ENCODE measurements at regions not wholly inside any gene's neighbourhood (a gene's known extent, or its start where the extent isn't known, plus 50 kb on each side); places are given as distances from the start of the nearest gene placed in this dataset.

DNA sequence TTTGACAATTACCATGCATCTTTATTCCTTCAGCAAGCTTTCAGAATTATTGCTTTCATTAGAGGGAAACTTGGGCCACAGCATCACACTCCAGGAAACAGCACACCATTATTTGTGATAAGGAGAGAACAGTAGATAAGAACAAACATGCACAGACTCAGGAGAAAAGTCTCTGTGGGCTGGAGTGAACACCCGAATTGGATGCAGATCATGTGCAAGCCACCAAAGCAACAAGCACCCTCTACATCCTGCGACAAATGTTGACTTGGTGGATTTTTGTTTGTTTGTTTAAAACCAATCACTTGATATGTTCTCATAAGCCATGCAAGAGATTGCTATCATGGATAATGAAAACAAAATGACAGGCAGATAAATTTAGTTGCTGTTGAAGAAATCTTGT lies 67.7 kb upstream of the ZFP64 start:
- H3K36me3 ChIP-seq (ENCODE audit: insufficient read depth, low read length) = no peaks in the 10 kb centered on the region
- ChIA-PET POLR2A (interaction anchor here (0.7 kb wide), 2 partner anchors 25 to 1847 kb away, joined by 3 read pairs; no protein-coding TSS in a partner anchor), CTCF (ENCODE audit: unreplicated experiment) (no interaction called here)
- no peaks in the 10 kb centered on the region for H3K9me2 ChIP-seq (ENCODE audit: insufficient read depth, low read length)
- no peaks in the 10 kb centered on the region for H3K4me1 ChIP-seq (ENCODE audit: insufficient read depth, low read length, poor library complexity, severe bottlenecking)
- H3K4me2 ChIP-seq (ENCODE audit: low read length) = no peak overlapping the region
- no peak for TF ChIP-seq EZH2phosphoT487 (IDR thresholded peaks at IDR 0.05; ENCODE audit: borderline replicate concordance, low read depth, low read length)
- TF ChIP-seq, protein P1, sequence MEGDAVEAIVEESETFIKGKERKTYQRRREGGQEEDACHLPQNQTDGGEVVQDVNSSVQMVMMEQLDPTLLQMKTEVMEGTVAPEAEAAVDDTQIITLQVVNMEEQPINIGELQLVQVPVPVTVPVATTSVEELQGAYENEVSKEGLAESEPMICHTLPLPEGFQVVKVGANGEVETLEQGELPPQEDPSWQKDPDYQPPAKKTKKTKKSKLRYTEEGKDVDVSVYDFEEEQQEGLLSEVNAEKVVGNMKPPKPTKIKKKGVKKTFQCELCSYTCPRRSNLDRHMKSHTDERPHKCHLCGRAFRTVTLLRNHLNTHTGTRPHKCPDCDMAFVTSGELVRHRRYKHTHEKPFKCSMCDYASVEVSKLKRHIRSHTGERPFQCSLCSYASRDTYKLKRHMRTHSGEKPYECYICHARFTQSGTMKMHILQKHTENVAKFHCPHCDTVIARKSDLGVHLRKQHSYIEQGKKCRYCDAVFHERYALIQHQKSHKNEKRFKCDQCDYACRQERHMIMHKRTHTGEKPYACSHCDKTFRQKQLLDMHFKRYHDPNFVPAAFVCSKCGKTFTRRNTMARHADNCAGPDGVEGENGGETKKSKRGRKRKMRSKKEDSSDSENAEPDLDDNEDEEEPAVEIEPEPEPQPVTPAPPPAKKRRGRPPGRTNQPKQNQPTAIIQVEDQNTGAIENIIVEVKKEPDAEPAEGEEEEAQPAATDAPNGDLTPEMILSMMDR (conservative IDR thresholded peaks at IDR 0.05; ENCODE audit: low read length) = no peak
- DNase-seq (ENCODE audit: low spot score) = no peak
- no peaks in the 10 kb centered on the region for H3K9me3 ChIP-seq (ENCODE audit: low read length)
- no peak overlapping the region for H3K27ac ChIP-seq (ENCODE audit: low read depth, low read length, poor library complexity, severe bottlenecking)
- H3K79me2 ChIP-seq (ENCODE audit: insufficient read depth, low read depth, low read length) = no peaks in the 10 kb centered on the region
- H4K20me1 ChIP-seq (ENCODE audit: insufficient read depth, low read length) = no peaks in the 10 kb centered on the region
- H2AFZ ChIP-seq (ENCODE audit: low read length) = no peak overlapping the region
- BruUV-seq (replicated peaks) = no TSS peak
- H3K4me3 ChIP-seq (ENCODE audit: low read depth, low read length, poor library complexity, severe bottlenecking) = no peak overlapping the region
- intact Hi-C loops (cut with micrococcal nuclease; ENCODE audit: unreplicated experiment) = no loop called here

DNA sequence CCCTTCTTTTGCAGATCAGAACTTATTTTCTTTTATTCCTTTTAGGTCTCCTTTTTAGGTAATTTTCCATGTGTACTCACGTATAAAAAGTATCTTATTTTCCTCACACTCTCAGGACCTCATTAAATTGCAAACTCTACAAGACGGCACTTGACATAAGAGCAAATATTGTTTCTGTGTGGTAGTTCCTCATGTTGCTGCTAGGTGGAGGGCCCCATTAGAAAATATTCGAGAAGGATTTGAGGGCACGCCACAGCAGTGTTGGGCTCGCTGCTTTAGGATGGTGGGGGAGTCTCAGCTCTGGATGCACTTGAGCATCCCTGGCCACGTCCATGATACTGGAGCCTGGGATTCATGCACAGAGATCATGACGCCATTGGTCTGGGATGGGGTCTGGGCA lies 64.9 kb upstream of the ZFP64 start:
- H3K9me2 ChIP-seq (ENCODE audit: insufficient read depth, low read length) = no peaks in the 10 kb centered on the region
- no peak for TF ChIP-seq EZH2phosphoT487 (IDR thresholded peaks at IDR 0.05; ENCODE audit: borderline replicate concordance, low read depth, low read length)
- TF ChIP-seq, protein P1 (conservative IDR thresholded peaks at IDR 0.05; ENCODE audit: low read length) = no peak
- BruUV-seq (replicated peaks) = no TSS peak
- intact Hi-C loops (cut with micrococcal nuclease; ENCODE audit: unreplicated experiment) = no loop called here
- H3K27ac ChIP-seq (ENCODE audit: low read depth, low read length, poor library complexity, severe bottlenecking) = no peak overlapping the region
- no peak overlapping the region for H2AFZ ChIP-seq (ENCODE audit: low read length)
- H3K36me3 ChIP-seq (ENCODE audit: insufficient read depth, low read length) = no peaks in the 10 kb centered on the region
- no peaks in the 10 kb centered on the region for H3K4me1 ChIP-seq (ENCODE audit: insufficient read depth, low read length, poor library complexity, severe bottlenecking)
- no peaks in the 10 kb centered on the region for H3K9me3 ChIP-seq (ENCODE audit: low read length)
- CTCF ChIA-PET (ENCODE audit: unreplicated experiment) = no interaction called here
- H4K20me1 ChIP-seq (ENCODE audit: insufficient read depth, low read length) = no peaks in the 10 kb centered on the region
- no peak for DNase-seq (ENCODE audit: low spot score)
- no peak overlapping the region for H3K4me3 ChIP-seq (ENCODE audit: low read depth, low read length, poor library complexity, severe bottlenecking)
- POLR2A ChIA-PET = no interaction called here
- no peaks in the 10 kb centered on the region for H3K79me2 ChIP-seq (ENCODE audit: insufficient read depth, low read depth, low read length)
- no peak overlapping the region for H3K4me2 ChIP-seq (ENCODE audit: low read length)

DNA sequence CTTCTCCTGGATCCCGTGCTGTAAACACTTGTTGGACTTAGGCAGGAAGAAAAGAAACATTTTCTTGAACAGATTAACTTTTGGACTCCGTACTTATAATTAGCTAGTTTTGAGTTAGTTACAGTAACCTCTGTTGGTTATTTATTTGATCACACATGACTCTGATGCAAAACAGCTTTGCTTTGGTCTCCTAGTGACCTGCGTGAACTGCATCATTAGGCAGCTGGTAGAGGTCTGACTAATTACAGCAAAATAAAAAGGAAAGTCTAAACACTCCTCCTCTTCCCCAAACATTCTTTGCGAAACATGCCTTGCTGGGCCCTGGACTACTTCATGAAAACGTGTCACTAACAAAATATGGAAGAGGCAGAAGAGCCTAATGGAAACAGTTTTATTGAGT lies 61.1 kb upstream of the ZFP64 start:
- no peak for DNase-seq (ENCODE audit: low spot score)
- no peak overlapping the region for H2AFZ ChIP-seq (ENCODE audit: low read length)
- no peaks in the 10 kb centered on the region for H3K79me2 ChIP-seq (ENCODE audit: insufficient read depth, low read depth, low read length)
- H3K4me3 ChIP-seq (ENCODE audit: low read depth, low read length, poor library complexity, severe bottlenecking) = no peak overlapping the region
- H4K20me1 ChIP-seq (ENCODE audit: insufficient read depth, low read length) = no peaks in the 10 kb centered on the region
- ChIA-PET POLR2A (no interaction called here), CTCF (ENCODE audit: unreplicated experiment) (no interaction called here)
- no TSS peak for BruUV-seq (replicated peaks)
- no peaks in the 10 kb centered on the region for H3K4me1 ChIP-seq (ENCODE audit: insufficient read depth, low read length, poor library complexity, severe bottlenecking)
- TF ChIP-seq, protein P1 (conservative IDR thresholded peaks at IDR 0.05; ENCODE audit: low read length) = no peak
- TF ChIP-seq EZH2phosphoT487 (IDR thresholded peaks at IDR 0.05; ENCODE audit: borderline replicate concordance, low read depth, low read length) = no peak
- no peak overlapping the region for H3K27ac ChIP-seq (ENCODE audit: low read depth, low read length, poor library complexity, severe bottlenecking)
- no peaks in the 10 kb centered on the region for H3K36me3 ChIP-seq (ENCODE audit: insufficient read depth, low read length)
- intact Hi-C loops (cut with micrococcal nuclease; ENCODE audit: unreplicated experiment) = no loop called here
- no peaks in the 10 kb centered on the region for H3K9me3 ChIP-seq (ENCODE audit: low read length)
- no peaks in the 10 kb centered on the region for H3K9me2 ChIP-seq (ENCODE audit: insufficient read depth, low read length)
- H3K4me2 ChIP-seq (ENCODE audit: low read length) = no peak overlapping the region
